SH-SY5Y (cell line): ENCODE measurements at regions not wholly inside any gene's neighbourhood (a gene's known extent, or its start where the extent isn't known, plus 50 kb on each side); places are given as distances from the start of the nearest gene placed in this dataset.

ENCODE experiments used
- GATA2 ChIP-seq: IDR thresholded peaks from 2 replicates; pipeline ENCODE4 v1.6.1; 2011; ENCODE audit warnings: mild to moderate bottlenecking, low read depth, low read length
- GATA3 ChIP-seq: IDR thresholded peaks from 2 replicates; pipeline ENCODE4 v1.6.1; 2011; ENCODE audit warnings: low read depth, mild to moderate bottlenecking, low read length, moderate library complexity

DNA sequence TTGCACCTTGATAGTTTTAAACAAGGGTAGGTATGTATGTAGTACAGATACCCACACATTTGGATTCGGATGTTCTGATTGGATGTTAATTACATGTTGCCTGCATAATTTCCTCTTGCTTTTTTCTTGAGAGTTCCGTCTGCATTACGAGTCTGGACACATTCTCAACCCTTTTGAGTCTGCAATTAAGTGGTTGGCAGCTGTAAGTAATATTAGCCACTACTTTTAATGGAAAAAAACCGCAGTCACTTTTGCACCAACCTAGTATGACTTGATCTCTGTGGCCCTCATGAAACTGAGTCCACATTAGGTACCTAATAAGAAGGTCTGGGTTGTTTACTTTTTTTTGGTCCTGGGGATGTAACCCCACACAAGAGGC lies 217.3 kb downstream of the VAPA start:
- no peak for TF ChIP-seq GATA2
- TF ChIP-seq GATA3: no peak
